GM12891 (cell line): ENCODE measurements at regions not wholly inside any gene's neighbourhood (a gene's known extent, or its start where the extent isn't known, plus 50 kb on each side); places are given as distances from the start of the nearest gene placed in this dataset.

Experiments used
- PAX5 ChIP-seq: IDR thresholded peaks from 2 replicates; pipeline ENCODE4 v1.6.1; 2011; ENCODE audit warnings: low read length, moderate library complexity, mild to moderate bottlenecking; ENCODE audit not compliant: insufficient read depth, severe bottlenecking
- POLR2A ChIP-seq: IDR thresholded peaks from 2 replicates; pipeline ENCODE4 v1.6.1; 2011; ENCODE audit warnings: low read depth, low read length, control low read depth
- POLR2AphosphoS5 ChIP-seq: IDR thresholded peaks from 2 replicates; pipeline ENCODE4 v1.6.1; 2011; ENCODE audit warnings: low read depth, low read length, control low read depth
- POU2F2 ChIP-seq: IDR thresholded peaks from 2 replicates; pipeline ENCODE4 v1.6.1; 2011; ENCODE audit warnings: low read depth, mild to moderate bottlenecking, control low read depth, low read length, moderate library complexity
- SPI1 ChIP-seq: IDR thresholded peaks from 2 replicates; pipeline ENCODE4 v1.6.1; 2011; ENCODE audit warnings: low read depth, low read length, control low read depth
- TAF1 ChIP-seq: IDR thresholded peaks from 2 replicates; pipeline ENCODE4 v1.6.1; 2011; ENCODE audit warnings: low read depth, low read length, control low read depth

DNA sequence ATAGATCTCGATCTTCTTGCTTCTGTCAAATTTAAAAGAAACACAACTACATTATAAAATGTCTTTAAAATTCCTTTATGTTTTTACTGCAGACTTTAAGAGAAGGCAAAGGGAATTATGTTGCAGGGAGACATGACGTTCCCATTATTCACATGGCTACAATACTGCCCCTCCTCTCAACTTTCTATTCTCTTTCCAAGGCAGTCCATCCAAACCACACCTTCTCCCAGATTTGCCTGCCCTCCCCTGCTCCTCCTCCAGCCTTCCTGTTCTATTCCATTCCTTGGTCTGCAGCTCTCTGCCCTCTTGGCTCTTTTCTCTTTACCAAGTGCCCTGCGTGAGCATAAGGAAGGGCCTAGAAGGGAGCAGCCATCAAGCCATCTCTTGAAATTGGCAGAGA lies 61.3 kb downstream of the NABP1 start:
- TF ChIP-seq POLR2AphosphoS5 (no peak), POLR2A (no peak), SPI1 (no peak), TAF1 (no peak), PAX5 (no peak), POU2F2 (no peak)
